ENCODE measurements at regions not wholly inside any gene's neighbourhood (a gene's known extent, or its start where the extent isn't known, plus 50 kb on each side); places are given as distances from the start of the nearest gene placed in this dataset.

DNA sequence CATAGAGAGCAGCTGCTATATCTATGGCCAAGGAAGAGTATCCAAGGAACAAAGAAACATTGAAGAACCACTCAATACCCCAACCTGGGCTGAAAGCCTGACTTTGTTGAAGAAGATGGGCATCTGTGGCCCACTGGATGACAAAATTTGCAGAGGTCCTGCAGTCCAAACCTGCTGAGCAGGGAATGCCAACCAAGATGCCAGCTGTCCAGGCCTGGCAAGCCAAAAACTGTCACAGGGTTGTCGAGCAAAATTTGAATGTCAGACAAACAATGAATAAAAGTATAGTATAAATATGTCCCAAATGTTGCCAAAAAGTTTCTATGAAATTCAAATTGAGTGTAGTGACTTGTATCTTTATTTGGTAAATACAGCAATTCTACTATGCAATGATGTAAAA lies 1040.2 kb downstream of the PCDH9 start:
- no peak for TF ChIP-seq FOXM1 (IDR thresholded peaks at IDR 0.05; ENCODE audit: borderline replicate concordance)
- no peak for TF ChIP-seq NFRKB (IDR thresholded peaks at IDR 0.05)
- no peak for TF ChIP-seq FOXK2 (IDR thresholded peaks at IDR 0.05)
- TF ChIP-seq SUZ12 (IDR thresholded peaks at IDR 0.05), result no peak
- TF ChIP-seq ELF4 (IDR thresholded peaks at IDR 0.05), result no peak
- no peak for TF ChIP-seq HDGF (IDR thresholded peaks at IDR 0.05; ENCODE audit: borderline replicate concordance)
- no peak for TF ChIP-seq CTBP1 (IDR thresholded peaks at IDR 0.05; ENCODE audit: borderline replicate concordance)
- no peak for TF ChIP-seq L3MBTL2 (conservative IDR thresholded peaks at IDR 0.05)
- no peak for TF ChIP-seq FOXA1 (IDR thresholded peaks at IDR 0.05)
- no peak for TF ChIP-seq ARNT (IDR thresholded peaks at IDR 0.05)
- TF ChIP-seq LEF1 (IDR thresholded peaks at IDR 0.05; ENCODE audit: borderline replicate concordance), result no peak
- TF ChIP-seq ZNF384 (IDR thresholded peaks at IDR 0.05), result no peak
- TF ChIP-seq TARDBP (IDR thresholded peaks at IDR 0.05), result no peak
- CTCF ChIA-PET, result no interaction called here
- POLR2A ChIA-PET, result no interaction called here
- no peak for DNase-seq (ENCODE audit: extremely low spot score)

- ChIA-PET POLR2A (no interaction called here), CTCF (no interaction called here)
These were observed 1049.3 kb downstream of the PCDH9 start for GRCh38 chr13:66180836-66181235.

DNA sequence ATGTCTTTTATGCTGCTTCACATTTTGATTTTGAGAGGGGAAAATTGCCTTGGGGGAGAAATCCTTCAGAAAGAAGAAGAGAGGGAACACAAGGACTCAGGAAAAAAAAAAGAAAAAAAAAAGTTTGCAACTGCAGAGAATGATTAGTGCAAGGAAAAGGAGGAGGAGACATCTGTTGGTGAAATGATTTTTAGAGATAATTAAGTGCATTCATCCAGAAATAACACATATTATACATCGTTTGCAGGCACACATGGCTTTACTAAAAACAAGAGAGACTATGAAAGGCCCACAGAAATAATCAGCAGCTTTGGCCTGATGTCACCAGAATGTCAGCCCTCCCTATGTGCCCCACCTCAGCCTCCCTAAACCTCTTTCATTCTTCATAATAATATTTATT lies 1058.2 kb downstream of the PCDH9 start:
- ChIA-PET CTCF (interaction anchor here (0.7 kb wide), 1 partner anchor 49 kb away, joined by 3 read pairs; no protein-coding TSS in a partner anchor), POLR2A (interaction anchor here (0.7 kb wide), 1 partner anchor 1793 kb away, joined by 4 read pairs; no protein-coding TSS in a partner anchor)
- DNase-seq (ENCODE audit: extremely low spot score), result no peak
- 0 out of 2 replicates have a peak, but pooled peaks have one; percentile 47 for TF ChIP-seq FOXK2 (IDR thresholded peaks at IDR 0.05)
- no peak for TF ChIP-seq HDGF (IDR thresholded peaks at IDR 0.05; ENCODE audit: borderline replicate concordance)
- TF ChIP-seq ZNF384 (IDR thresholded peaks at IDR 0.05), result peak; percentile 60; the same call in 1 of the 2 replicates

More at GRCh38 chr13:66180836-66181235, 1049.3 kb downstream of the PCDH9 start:
- TF ChIP-seq L3MBTL2 (conservative IDR thresholded peaks at IDR 0.05) (no peak), FOXM1 (IDR thresholded peaks at IDR 0.05; ENCODE audit: borderline replicate concordance) (no peak), ELF4 (IDR thresholded peaks at IDR 0.05) (no peak), FOXA1 (IDR thresholded peaks at IDR 0.05) (no peak), ZNF384 (IDR thresholded peaks at IDR 0.05) (no peak)
- TF ChIP-seq, protein P1, sequence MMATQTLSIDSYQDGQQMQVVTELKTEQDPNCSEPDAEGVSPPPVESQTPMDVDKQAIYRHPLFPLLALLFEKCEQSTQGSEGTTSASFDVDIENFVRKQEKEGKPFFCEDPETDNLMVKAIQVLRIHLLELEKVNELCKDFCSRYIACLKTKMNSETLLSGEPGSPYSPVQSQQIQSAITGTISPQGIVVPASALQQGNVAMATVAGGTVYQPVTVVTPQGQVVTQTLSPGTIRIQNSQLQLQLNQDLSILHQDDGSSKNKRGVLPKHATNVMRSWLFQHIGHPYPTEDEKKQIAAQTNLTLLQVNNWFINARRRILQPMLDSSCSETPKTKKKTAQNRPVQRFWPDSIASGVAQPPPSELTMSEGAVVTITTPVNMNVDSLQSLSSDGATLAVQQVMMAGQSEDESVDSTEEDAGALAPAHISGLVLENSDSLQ (IDR thresholded peaks at IDR 0.05), result no peak
- no peak for DNase-seq (ENCODE audit: extremely low spot score)

- TF ChIP-seq ZNF384 (IDR thresholded peaks at IDR 0.05) (no peak), L3MBTL2 (conservative IDR thresholded peaks at IDR 0.05) (no peak), NFRKB (IDR thresholded peaks at IDR 0.05) (no peak), BHLHE40 (IDR thresholded peaks at IDR 0.05; ENCODE audit: borderline replicate concordance) (no peak), CTBP1 (IDR thresholded peaks at IDR 0.05; ENCODE audit: borderline replicate concordance) (no peak), TARDBP (IDR thresholded peaks at IDR 0.05) (no peak), FOXM1 (IDR thresholded peaks at IDR 0.05; ENCODE audit: borderline replicate concordance) (no peak), SUZ12 (IDR thresholded peaks at IDR 0.05) (no peak), LEF1 (IDR thresholded peaks at IDR 0.05; ENCODE audit: borderline replicate concordance) (no peak)
- TF ChIP-seq, protein P1 (IDR thresholded peaks at IDR 0.05), result no peak
- POLR2A ChIA-PET, result no interaction called here
- DNase-seq (ENCODE audit: extremely low spot score), result no peak
- CTCF ChIA-PET, result no interaction called here
These were observed 1067.7 kb downstream of the PCDH9 start for GRCh38 chr13:66162470-66162869.

GRCh38 chr13:66159511-66159910 lies 1070.6 kb downstream of the PCDH9 start:
- CTCF ChIA-PET, result no interaction called here
- TF ChIP-seq TARDBP (IDR thresholded peaks at IDR 0.05), result no peak
- no peak for TF ChIP-seq L3MBTL2 (conservative IDR thresholded peaks at IDR 0.05)
- no peak for TF ChIP-seq ELF4 (IDR thresholded peaks at IDR 0.05)
- no peak for TF ChIP-seq FOXM1 (IDR thresholded peaks at IDR 0.05; ENCODE audit: borderline replicate concordance)
- TF ChIP-seq ARNT (IDR thresholded peaks at IDR 0.05), result no peak
- no peak for DNase-seq (ENCODE audit: extremely low spot score)
- POLR2A ChIA-PET, result no interaction called here

- DNase-seq (ENCODE audit: extremely low spot score), result no peak
- CTCF ChIA-PET, result no interaction called here
- POLR2A ChIA-PET, result no interaction called here
- TF ChIP-seq LEF1 (IDR thresholded peaks at IDR 0.05; ENCODE audit: borderline replicate concordance) (no peak; the same call in 1 of the 2 replicates), BHLHE40 (IDR thresholded peaks at IDR 0.05; ENCODE audit: borderline replicate concordance) (no peak), L3MBTL2 (conservative IDR thresholded peaks at IDR 0.05) (no peak), SP1 (IDR thresholded peaks at IDR 0.05) (no peak), ELF4 (IDR thresholded peaks at IDR 0.05) (no peak), FOXA1 (IDR thresholded peaks at IDR 0.05) (no peak), SUZ12 (IDR thresholded peaks at IDR 0.05) (no peak)
- TF ChIP-seq, protein P1 (IDR thresholded peaks at IDR 0.05), result no peak
These were observed 1075.2 kb downstream of the PCDH9 start for GRCh38 chr13:66154976-66155375.

- TF ChIP-seq NFRKB (IDR thresholded peaks at IDR 0.05) (no peak), FOXK2 (IDR thresholded peaks at IDR 0.05) (no peak), FOXA1 (IDR thresholded peaks at IDR 0.05) (no peak), CTBP1 (IDR thresholded peaks at IDR 0.05; ENCODE audit: borderline replicate concordance) (no peak), TARDBP (IDR thresholded peaks at IDR 0.05) (no peak), L3MBTL2 (conservative IDR thresholded peaks at IDR 0.05) (no peak), FOXM1 (IDR thresholded peaks at IDR 0.05; ENCODE audit: borderline replicate concordance) (no peak), HDGF (IDR thresholded peaks at IDR 0.05; ENCODE audit: borderline replicate concordance) (no peak), BHLHE40 (IDR thresholded peaks at IDR 0.05; ENCODE audit: borderline replicate concordance) (no peak), LEF1 (IDR thresholded peaks at IDR 0.05; ENCODE audit: borderline replicate concordance) (no peak)
- ChIA-PET POLR2A (no interaction called here), CTCF (no interaction called here)
- no peak for DNase-seq (ENCODE audit: extremely low spot score)
These were observed 1075.8 kb downstream of the PCDH9 start for GRCh38 chr13:66154354-66154753.

All from HEK293T (cell line).